ENCODE measurements at regions not wholly inside any gene's neighbourhood (a gene's known extent, or its start where the extent isn't known, plus 50 kb on each side); places are given as distances from the start of the nearest gene placed in this dataset.

GRCh38 chr5:152487130-152487529, 82.1 kb upstream of the NMUR2 start:
- POLR2A ChIA-PET, result no interaction called here

GRCh38 chr5:152488869-152489268, 83.8 kb upstream of the NMUR2 start:
- Histone ChIP-seq H3K4me1 (no peaks in the 10 kb centered on the region), H3K4me2 (no peak overlapping the region), H3K9me3 (no peaks in the 10 kb centered on the region), H3K4me3 (no peak overlapping the region), H3K27ac (no peak overlapping the region)
- no peak for TF ChIP-seq MAX (IDR thresholded peaks at IDR 0.05)
- TF ChIP-seq CEBPB (IDR thresholded peaks at IDR 0.05), result no peak
- no peak for TF ChIP-seq USF2 (IDR thresholded peaks at IDR 0.05)
- TF ChIP-seq BHLHE40 (IDR thresholded peaks at IDR 0.05; ENCODE audit: low read depth, low read length), result no peak
- no peak for TF ChIP-seq REST (IDR thresholded peaks at IDR 0.05)
- TF ChIP-seq RFX5 (IDR thresholded peaks at IDR 0.05), result no peak
- no peak for TF ChIP-seq TP53 (CRISPR knock-in tag; IDR thresholded peaks at IDR 0.05)
- no peak for TF ChIP-seq HDAC2 (IDR thresholded peaks at IDR 0.05)
- TF ChIP-seq JUN (IDR thresholded peaks at IDR 0.05), result no peak
- TF ChIP-seq RAD21 (conservative IDR thresholded peaks at IDR 0.05 in 1 of 2, IDR thresholded peaks at IDR 0.05 in 1 of 2), result no peak
- TF ChIP-seq ZNF302 (CRISPR knock-in tag; IDR thresholded peaks at IDR 0.05), result no peak
- no peak for TF ChIP-seq HOXA7 (CRISPR knock-in tag; IDR thresholded peaks at IDR 0.05)
- no peak for TF ChIP-seq PHF8 (IDR thresholded peaks at IDR 0.05; ENCODE audit: borderline replicate concordance, low read depth)
- TF ChIP-seq SREBF2 (IDR thresholded peaks at IDR 0.05), result no peak
- TF ChIP-seq CHD2 (IDR thresholded peaks at IDR 0.05; ENCODE audit: low read length, partially characterized antibody), result no peak
- no peak for TF ChIP-seq HEYL (CRISPR knock-in tag; IDR thresholded peaks at IDR 0.05)
- WGBS (ENCODE audit: missing lambda C conversion rate), result 40% methylated on average over 2 of the region's 2 CpGs
- no peak for FAIRE-seq
- no peak for ATAC-seq
- CTCF ChIA-PET, result no interaction called here
- POLR2A ChIA-PET, result no interaction called here
- no peak for DNase-seq (ENCODE audit: low read depth in 1 of 2, low spot score in 1 of 2)

More at GRCh38 chr5:152487130-152487529, 82.1 kb upstream of the NMUR2 start:
- ATAC-seq, result no peak
- Histone ChIP-seq H3K27ac (no peak overlapping the region), H3K9me3 (no peaks in the 10 kb centered on the region), H3K4me3 (no peak overlapping the region), H3K4me1 (no peaks in the 10 kb centered on the region), H3K4me2 (no peak overlapping the region)
- no peak for DNase-seq (ENCODE audit: low read depth in 1 of 2, low spot score in 1 of 2)
- 45% methylated on average over 5 of the region's 5 CpGs for WGBS (ENCODE audit: missing lambda C conversion rate)
- TF ChIP-seq RFX5 (IDR thresholded peaks at IDR 0.05) (no peak), BHLHE40 (IDR thresholded peaks at IDR 0.05; ENCODE audit: low read depth, low read length) (no peak), ZNF302 (CRISPR knock-in tag; IDR thresholded peaks at IDR 0.05) (no peak), CEBPB (IDR thresholded peaks at IDR 0.05) (no peak), EHF (CRISPR knock-in tag; IDR thresholded peaks at IDR 0.05) (no peak), RNF2 (IDR thresholded peaks at IDR 0.05; ENCODE audit: borderline replicate concordance, low read depth) (no peak), PBX3 (IDR thresholded peaks at IDR 0.05) (no peak), JUN (IDR thresholded peaks at IDR 0.05) (no peak), ZSCAN20 (CRISPR knock-in tag; IDR thresholded peaks at IDR 0.05) (no peak), RARB (CRISPR knock-in tag; IDR thresholded peaks at IDR 0.05) (no peak), MAX (IDR thresholded peaks at IDR 0.05) (no peak), KDM5A (IDR thresholded peaks at IDR 0.05) (no peak)
- no peak for FAIRE-seq
- CTCF ChIA-PET, result no interaction called here
